ENCODE measurements at regions not wholly inside any gene's neighbourhood (a gene's known extent, or its start where the extent isn't known, plus 50 kb on each side); places are given as distances from the start of the nearest gene placed in this dataset.

- TF ChIP-seq TSHZ2 (CRISPR knock-in tag; IDR thresholded peaks at IDR 0.05) = no peak
- TF ChIP-seq POU6F1 (CRISPR knock-in tag; IDR thresholded peaks at IDR 0.05; ENCODE audit: borderline replicate concordance, low read depth) = no peak
- TF ChIP-seq TOX (CRISPR knock-in tag; IDR thresholded peaks at IDR 0.05; ENCODE audit: borderline replicate concordance) = no peak
- no peak for TF ChIP-seq PATZ1 (CRISPR knock-in tag; IDR thresholded peaks at IDR 0.05; ENCODE audit: borderline replicate concordance)
Observed at GRCh38 chr12:17326649-17327048, 720.7 kb upstream of the LMO3 start.

Data from SK-N-SH treated with all-trans-retinoic acid at 6 μM for 48 hours (cell line).